H1 (cell line): ENCODE measurements at regions not wholly inside any gene's neighbourhood (a gene's known extent, or its start where the extent isn't known, plus 50 kb on each side); places are given as distances from the start of the nearest gene placed in this dataset.

Source experiments
- CBX5 ChIP-seq: fragments of 300-800, 300-1000 bp; sonication (generic); IDR thresholded peaks from 2 replicates; pipeline ENCODE4 v1.7.1; 2016; ENCODE audit warnings: antibody characterized with exemption, low read length, low read depth
- CTCF ChIP-seq, 3 experiments: IDR thresholded peaks; 1 replicate in 2 of 3; 2 replicates in 1 of 3; pipeline versions ENCODE4 v1.5.1 to v1.6.1; 2011; ENCODE audit warnings: low read length in 3 of 3, mild to moderate bottlenecking in 3 of 3, inconsistent platforms in 2 of 3, low read depth in 1 of 3, moderate library complexity in 1 of 3; ENCODE audit not compliant: insufficient read depth in 1 of 3; ENCODE audit errors: control extremely low read depth in 1 of 3
- EGR1 ChIP-seq: IDR thresholded peaks from 2 replicates; pipeline ENCODE4 v1.6.1; 2011; ENCODE audit warnings: low read depth, low read length, borderline replicate concordance
- HDAC6 ChIP-seq: IDR thresholded peaks from one replicate; pipeline ENCODE4 v1.7.1; 2012; ENCODE audit warnings: low read depth, mild to moderate bottlenecking, inconsistent platforms, low read length, moderate library complexity
- PHF8 ChIP-seq: fragments of 200-600 bp; sonication (generic); conservative IDR thresholded peaks from 2 replicates; pipeline ENCODE4 v1.7.1; 2012; ENCODE audit warnings: low read depth, mild to moderate bottlenecking, inconsistent platforms, low read length, moderate library complexity
- POLR2A ChIP-seq, 2 experiments: IDR thresholded peaks; 1 replicate in 1 of 2; 2 replicates in 1 of 2; pipeline ENCODE4 v1.6.1; 2011; ENCODE audit warnings: low read depth in 2 of 2, low read length in 2 of 2, mild to moderate bottlenecking in 2 of 2; ENCODE audit errors: control extremely low read depth in 1 of 2
- POLR2AphosphoS5 ChIP-seq: IDR thresholded peaks from 2 replicates; pipeline ENCODE4 v1.6.1; 2011; ENCODE audit warnings: low read depth, low read length
- RAD21 ChIP-seq, 2 experiments: IDR thresholded peaks in 1 of 2; conservative IDR thresholded peaks in 1 of 2; 2 replicates each; pipeline ENCODE4 v1.6.1; 2011; ENCODE audit warnings: low read depth in 2 of 2, low read length in 2 of 2, improper control_type of control experiment in 1 of 2, inconsistent platforms in 1 of 2, mild to moderate bottlenecking in 1 of 2, moderate library complexity in 1 of 2
- SIRT6 ChIP-seq: IDR thresholded peaks from one replicate; pipeline ENCODE4 v1.7.1; 2012; ENCODE audit warnings: low read length, inconsistent platforms
- TAF1 ChIP-seq: IDR thresholded peaks from 2 replicates; pipeline ENCODE4 v1.6.1; 2011; ENCODE audit warnings: mild to moderate bottlenecking, low read depth, low read length
- TEAD4 ChIP-seq: IDR thresholded peaks from 2 replicates; pipeline ENCODE4 v1.6.1; 2012; ENCODE audit warnings: low read depth, low read length, inconsistent platforms, mixed read lengths
- TF ChIP-seq, protein P1 (sequence below): IDR thresholded peaks from 2 replicates; pipeline ENCODE4 v1.6.1; 2012; ENCODE audit warnings: inconsistent platforms

GRCh38 chr11:70696564-70696963, 298.2 kb downstream of the CTTN start:
- TF ChIP-seq POLR2AphosphoS5 (no peak), SIRT6 (no peak), CTCF (IDR thresholded peaks at IDR 0.05; ENCODE audit: control extremely low read depth in 1 of 3, insufficient read depth in 1 of 3, low read depth in 1 of 3, low read length in 3 of 3) (no peak), TAF1 (no peak), CBX5 (no peak), EGR1 (no peak), PHF8 (no peak), POLR2A (IDR thresholded peaks at IDR 0.05; ENCODE audit: control extremely low read depth in 1 of 2, low read depth in 2 of 2, low read length in 2 of 2) (no peak), HDAC6 (no peak), RAD21 (IDR thresholded peaks at IDR 0.05 in 1 of 2, conservative IDR thresholded peaks at IDR 0.05 in 1 of 2; ENCODE audit: low read depth in 2 of 2, low read length in 2 of 2) (no peak), TEAD4 (no peak)
- TF ChIP-seq, protein P1, sequence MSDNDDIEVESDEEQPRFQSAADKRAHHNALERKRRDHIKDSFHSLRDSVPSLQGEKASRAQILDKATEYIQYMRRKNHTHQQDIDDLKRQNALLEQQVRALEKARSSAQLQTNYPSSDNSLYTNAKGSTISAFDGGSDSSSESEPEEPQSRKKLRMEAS, result no peak
